Left ventricle myocardium inferior (tissue), 1 donor: ENCODE measurements at regions not wholly inside any gene's neighbourhood (a gene's known extent, or its start where the extent isn't known, plus 50 kb on each side); places are given as distances from the start of the nearest gene placed in this dataset.
A peak's percentile ranks its signal among the peaks of the same experiment; 100 is the strongest.

Experiments
- DNase-seq: peaks from one replicate; pipeline ENCODE4 v3.0.0-alpha.2; 2020
- H3K27ac ChIP-seq: fragments of 200-600 bp; replicated peaks from 2 replicates; pipeline ENCODE4 v1.8.0; 2021
- H3K27me3 ChIP-seq: fragments of 200-600 bp; 2 replicates; pipeline ENCODE4 v1.8.0; 2021; ENCODE audit warnings: low read depth
- H3K36me3 ChIP-seq: fragments of 200-600 bp; 2 replicates; pipeline ENCODE4 v1.8.0; 2021
- H3K4me1 ChIP-seq: fragments of 200-600 bp; 2 replicates; pipeline ENCODE4 v1.8.0; 2021
- H3K4me3 ChIP-seq: fragments of 200-600 bp; 2 replicates; pipeline ENCODE4 v1.8.0; 2021; ENCODE audit warnings: mild to moderate bottlenecking, moderate library complexity
- H3K9me3 ChIP-seq: fragments of 200-600 bp; replicated peaks from 2 replicates; pipeline ENCODE4 v1.8.0; 2021
- intact Hi-C: fragments of 100-400 bp; cut with micrococcal nuclease; formaldehyde crosslinking; loops from one replicate; pipeline ENCODE4 v1.11.0; 2022
- TF ChIP-seq, protein P1 (sequence below): fragments of 200-600 bp; IDR thresholded peaks from 2 replicates; pipeline ENCODE4 v1.8.0; 2021; ENCODE audit warnings: antibody characterized with exemption, mild to moderate bottlenecking, borderline replicate concordance
- donor health status: DM: no; HTN: yes; CAD: no; lungs with severe emphysema.

DNA sequence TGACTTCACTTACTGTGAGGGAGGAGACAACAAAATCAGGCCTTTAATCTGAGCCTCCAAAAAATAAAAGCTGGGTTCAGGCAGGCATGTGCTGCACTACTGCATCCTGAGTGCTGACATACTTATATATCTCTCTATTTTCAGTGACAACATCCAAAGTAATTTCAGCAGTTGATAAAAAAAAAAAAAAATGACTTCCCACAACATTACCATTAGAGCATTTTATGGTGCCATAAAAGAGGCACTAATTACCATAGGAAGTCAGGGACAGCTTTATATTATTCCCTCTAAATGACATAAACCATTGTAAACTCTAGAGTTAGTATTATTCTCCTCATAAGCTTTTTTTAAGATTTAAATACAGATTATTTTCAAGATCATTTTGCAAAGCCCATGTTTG is 346.1 kb downstream of the SLCO4C1 start:
- Histone ChIP-seq H3K27ac (no peak overlapping the region), H3K27me3 (no peaks in the 10 kb centered on the region), H3K4me1 (no peaks in the 10 kb centered on the region), H3K36me3 (no peaks in the 10 kb centered on the region), H3K9me3 (no peaks in the 10 kb centered on the region), H3K4me3 (no peak overlapping the region)
- TF ChIP-seq, protein P1, sequence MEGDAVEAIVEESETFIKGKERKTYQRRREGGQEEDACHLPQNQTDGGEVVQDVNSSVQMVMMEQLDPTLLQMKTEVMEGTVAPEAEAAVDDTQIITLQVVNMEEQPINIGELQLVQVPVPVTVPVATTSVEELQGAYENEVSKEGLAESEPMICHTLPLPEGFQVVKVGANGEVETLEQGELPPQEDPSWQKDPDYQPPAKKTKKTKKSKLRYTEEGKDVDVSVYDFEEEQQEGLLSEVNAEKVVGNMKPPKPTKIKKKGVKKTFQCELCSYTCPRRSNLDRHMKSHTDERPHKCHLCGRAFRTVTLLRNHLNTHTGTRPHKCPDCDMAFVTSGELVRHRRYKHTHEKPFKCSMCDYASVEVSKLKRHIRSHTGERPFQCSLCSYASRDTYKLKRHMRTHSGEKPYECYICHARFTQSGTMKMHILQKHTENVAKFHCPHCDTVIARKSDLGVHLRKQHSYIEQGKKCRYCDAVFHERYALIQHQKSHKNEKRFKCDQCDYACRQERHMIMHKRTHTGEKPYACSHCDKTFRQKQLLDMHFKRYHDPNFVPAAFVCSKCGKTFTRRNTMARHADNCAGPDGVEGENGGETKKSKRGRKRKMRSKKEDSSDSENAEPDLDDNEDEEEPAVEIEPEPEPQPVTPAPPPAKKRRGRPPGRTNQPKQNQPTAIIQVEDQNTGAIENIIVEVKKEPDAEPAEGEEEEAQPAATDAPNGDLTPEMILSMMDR: no peak
- DNase-seq: no peak
- intact Hi-C loops: no loop called here

DNA sequence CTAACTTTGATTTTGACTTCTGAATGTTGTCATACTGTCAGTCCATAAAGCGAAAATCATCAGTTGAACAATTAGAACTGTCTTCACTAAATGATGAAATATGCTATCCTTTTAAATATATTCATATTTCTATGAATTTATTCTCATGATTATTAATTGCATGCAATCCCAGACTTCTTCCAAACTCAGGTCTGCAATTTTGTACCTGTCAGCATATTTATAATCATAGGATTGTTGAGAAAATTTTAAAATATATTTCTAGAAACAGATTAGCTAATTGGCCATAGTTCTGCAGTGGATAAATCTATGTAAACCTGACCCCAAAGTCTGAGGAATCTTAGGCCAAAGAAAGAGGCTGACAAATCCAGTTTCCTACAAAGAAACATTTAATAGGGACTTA is 347.5 kb downstream of the SLCO4C1 start:
- intact Hi-C loops: no loop called here
- TF ChIP-seq, protein P1: no peak
- H3K4me3 ChIP-seq: no peak overlapping the region

DNA sequence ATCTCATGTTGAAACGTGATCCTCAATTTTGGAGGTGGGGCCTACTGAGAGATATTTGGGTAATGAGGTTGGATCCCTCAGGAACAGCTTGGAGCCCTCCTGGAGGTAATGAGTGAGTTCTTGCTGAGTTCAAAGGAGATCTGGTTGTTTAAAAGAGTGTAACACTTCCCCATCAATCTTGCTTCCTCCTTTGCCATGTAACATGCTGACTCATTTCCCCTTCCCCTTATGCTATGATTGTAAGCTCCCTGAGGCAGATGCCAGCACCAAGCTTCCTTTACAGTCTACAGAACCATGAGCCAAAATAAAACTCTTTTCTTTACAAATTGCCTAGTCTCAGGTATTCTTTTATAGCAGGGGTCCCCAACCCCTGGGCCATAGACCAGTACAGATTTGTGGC is 352.3 kb downstream of the SLCO4C1 start:
- no peaks in the 10 kb centered on the region for H3K27me3 ChIP-seq
- H3K9me3 ChIP-seq: no peaks in the 10 kb centered on the region
- H3K4me1 ChIP-seq: no peaks in the 10 kb centered on the region
- H3K36me3 ChIP-seq: no peaks in the 10 kb centered on the region
- TF ChIP-seq, protein P1: no peak
- DNase-seq: no peak
- no peak overlapping the region for H3K4me3 ChIP-seq
- no peak overlapping the region for H3K27ac ChIP-seq
- intact Hi-C loops: no loop called here

More for the DNA sequence above, 347.5 kb downstream of the SLCO4C1 start:
- no peaks in the 10 kb centered on the region for H3K4me1 ChIP-seq
- H3K27me3 ChIP-seq: no peaks in the 10 kb centered on the region
- no peak overlapping the region for H3K27ac ChIP-seq
- H3K9me3 ChIP-seq: no peaks in the 10 kb centered on the region
- no peaks in the 10 kb centered on the region for H3K36me3 ChIP-seq
- DNase-seq: no peak

DNA sequence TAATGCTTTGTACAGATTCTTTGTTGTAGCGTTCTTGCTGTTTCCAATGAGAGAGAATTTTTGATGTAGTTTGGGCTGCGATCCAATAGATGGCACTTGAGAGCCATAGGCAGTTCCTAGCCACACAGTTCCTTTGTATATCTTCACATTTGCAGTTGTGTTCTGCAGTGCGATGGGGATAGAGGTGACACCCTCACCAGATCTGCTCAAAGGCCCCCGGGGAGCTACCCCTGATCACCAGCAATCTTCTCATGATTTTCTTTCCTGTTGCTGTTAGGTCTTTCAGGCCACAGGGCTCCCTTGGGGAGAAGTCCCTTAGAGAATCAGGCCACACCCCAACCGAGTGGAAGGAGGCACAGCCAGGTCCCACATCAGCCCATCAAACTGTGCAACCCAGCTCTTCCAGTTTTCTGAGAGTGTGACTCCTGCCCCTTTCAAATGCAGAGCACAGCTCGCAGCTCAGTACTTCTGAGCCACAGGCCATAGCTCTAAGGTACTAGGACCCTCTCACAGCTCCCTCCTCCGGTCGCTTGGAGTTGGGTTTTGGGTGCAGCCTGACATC is 353.7 kb downstream of the SLCO4C1 start:
- intact Hi-C loops: no loop called here
- Histone ChIP-seq H3K27me3 (no peaks in the 10 kb centered on the region), H3K9me3 (peaks cover 12% of the 10 kb centered on the region), H3K4me1 (no peaks in the 10 kb centered on the region), H3K4me3 (no peak overlapping the region), H3K27ac (no peak overlapping the region), H3K36me3 (no peaks in the 10 kb centered on the region)
- TF ChIP-seq, protein P1: peak; percentile 35
- DNase-seq: no peak

DNA sequence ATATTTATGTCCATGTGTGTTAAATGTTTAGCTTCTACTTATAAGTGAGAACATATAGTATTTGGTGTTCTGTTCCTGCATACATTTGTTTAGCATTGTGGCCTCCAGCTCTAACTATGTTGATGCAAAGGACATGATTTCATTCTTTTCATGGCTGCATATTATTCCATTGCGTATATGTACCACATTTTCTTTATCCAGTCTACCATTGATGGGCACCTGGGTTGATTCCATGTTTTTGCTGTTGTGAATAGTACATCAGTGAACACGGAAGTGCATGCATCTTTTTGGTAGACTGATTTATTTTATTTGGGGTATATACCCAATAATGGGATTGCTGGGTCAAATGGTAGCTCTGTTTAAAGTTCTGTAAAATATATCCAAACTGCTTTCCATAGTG is 359.0 kb downstream of the SLCO4C1 start:
- DNase-seq: no peak
- no peak overlapping the region for H3K27ac ChIP-seq
- TF ChIP-seq, protein P1: no peak
- peaks cover 16% of the 10 kb centered on the region for H3K9me3 ChIP-seq
- no peak overlapping the region for H3K4me3 ChIP-seq
- intact Hi-C loops: no loop called here
- H3K36me3 ChIP-seq: no peaks in the 10 kb centered on the region
- H3K27me3 ChIP-seq: no peaks in the 10 kb centered on the region
- H3K4me1 ChIP-seq: no peaks in the 10 kb centered on the region
